Activated T-helper 1 cell treated with Interleukin-2 at 50 U/mL for 16 hours (primary cell): ENCODE measurements at regions not wholly inside any gene's neighbourhood (a gene's known extent, or its start where the extent isn't known, plus 50 kb on each side); places are given as distances from the start of the nearest gene placed in this dataset.

Experiments used
- DNase-seq: peaks from one replicate; pipeline ENCODE4 v3.0.0-alpha.2; 2020; ENCODE audit warnings: low read depth

- no peak for DNase-seq
Observed at GRCh38 chr14:98168211-98168985, 1103.6 kb downstream of the BCL11B start.

- no peak for DNase-seq
Observed at GRCh38 chr14:98169170-98169587, 1102.8 kb downstream of the BCL11B start.

GRCh38 chr14:98170575-98170974 is 1101.4 kb downstream of the BCL11B start:
- no peak for DNase-seq

- no peak for DNase-seq
Observed at GRCh38 chr14:98171654-98172053, 1100.3 kb downstream of the BCL11B start.

- DNase-seq = no peak
Observed at GRCh38 chr14:98172243-98172778, 1099.7 kb downstream of the BCL11B start.

GRCh38 chr14:98173305-98173704 is 1098.7 kb downstream of the BCL11B start:
- peak; percentile 47 for DNase-seq

GRCh38 chr14:98174041-98174440 is 1098.0 kb downstream of the BCL11B start:
- DNase-seq = no peak

GRCh38 chr14:98175436-98175835 is 1096.6 kb downstream of the BCL11B start:
- no peak for DNase-seq

GRCh38 chr14:98175881-98176280 is 1096.1 kb downstream of the BCL11B start:
- DNase-seq = no peak

GRCh38 chr14:98176892-98177291 is 1095.1 kb downstream of the BCL11B start:
- DNase-seq = no peak

GRCh38 chr14:98177551-98177950 is 1094.4 kb downstream of the BCL11B start:
- DNase-seq = no peak

- DNase-seq = no peak
Observed at GRCh38 chr14:98181241-98181640, 1090.8 kb downstream of the BCL11B start.

GRCh38 chr14:98181768-98182167 is 1090.2 kb downstream of the BCL11B start:
- no peak for DNase-seq

GRCh38 chr14:98182393-98183055 is 1089.5 kb downstream of the BCL11B start:
- DNase-seq = no peak

GRCh38 chr14:98183556-98183955 is 1088.4 kb downstream of the BCL11B start:
- no peak for DNase-seq

- no peak for DNase-seq
Observed at GRCh38 chr14:98184457-98184856, 1087.5 kb downstream of the BCL11B start.

GRCh38 chr14:98185036-98185435 is 1087.0 kb downstream of the BCL11B start:
- DNase-seq = no peak

GRCh38 chr14:98186140-98186539 is 1085.9 kb downstream of the BCL11B start:
- DNase-seq = no peak

GRCh38 chr14:98187281-98187680 is 1084.7 kb downstream of the BCL11B start:
- no peak for DNase-seq

- DNase-seq = no peak
Observed at GRCh38 chr14:98189062-98189461, 1082.9 kb downstream of the BCL11B start.

GRCh38 chr14:98189511-98189910 is 1082.5 kb downstream of the BCL11B start:
- peak; percentile 30 for DNase-seq

- DNase-seq = no peak
Observed at GRCh38 chr14:98189944-98190343, 1082.1 kb downstream of the BCL11B start.

- DNase-seq = no peak
Observed at GRCh38 chr14:98192946-98193345, 1079.1 kb downstream of the BCL11B start.
